ENCODE measurements at regions not wholly inside any gene's neighbourhood (a gene's known extent, or its start where the extent isn't known, plus 50 kb on each side); places are given as distances from the start of the nearest gene placed in this dataset.

DNA sequence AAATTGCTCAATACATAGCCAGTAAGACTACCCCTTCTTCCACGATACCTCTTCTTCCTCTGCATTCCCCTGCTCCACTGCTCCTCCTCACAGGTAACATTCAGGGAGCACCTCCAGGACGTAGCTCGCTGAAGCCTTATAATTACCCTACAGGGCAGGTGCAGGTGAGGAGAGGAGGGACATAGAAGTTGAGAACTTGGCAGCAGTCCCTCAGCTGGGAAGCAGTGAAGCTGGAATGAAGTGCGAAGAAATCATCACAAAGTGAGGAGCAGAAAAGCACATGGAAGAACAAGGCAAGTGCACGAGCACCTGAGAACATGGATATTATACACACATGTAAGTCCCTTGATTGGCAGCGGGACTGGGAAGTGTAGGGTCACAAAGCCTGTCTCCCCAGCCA is 118.2 kb downstream of the HSD17B3 start:
- DNase-seq (ENCODE audit: low spot score) = no peak

DNA sequence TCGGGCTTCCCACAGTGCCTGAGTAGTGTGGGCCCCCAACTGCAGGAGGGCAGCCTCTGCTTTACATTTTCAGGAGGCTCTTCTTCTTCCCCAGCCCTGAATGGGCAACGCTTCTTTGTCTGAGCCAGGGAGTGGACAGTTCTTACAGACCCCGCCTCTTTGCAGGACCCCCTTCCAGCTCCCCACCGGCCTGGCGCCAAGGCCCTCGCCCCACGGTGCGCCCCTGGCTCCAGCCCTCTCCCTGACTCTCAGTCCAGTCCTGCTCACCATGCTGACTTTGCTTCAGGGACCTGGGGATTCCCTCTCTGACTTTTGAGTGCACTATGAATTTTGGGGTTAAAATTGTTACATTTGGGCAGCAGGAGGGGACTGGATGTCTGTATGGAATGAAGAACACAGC is 123.8 kb downstream of the HSD17B3 start:
- no peak for DNase-seq (ENCODE audit: low spot score)

DNA sequence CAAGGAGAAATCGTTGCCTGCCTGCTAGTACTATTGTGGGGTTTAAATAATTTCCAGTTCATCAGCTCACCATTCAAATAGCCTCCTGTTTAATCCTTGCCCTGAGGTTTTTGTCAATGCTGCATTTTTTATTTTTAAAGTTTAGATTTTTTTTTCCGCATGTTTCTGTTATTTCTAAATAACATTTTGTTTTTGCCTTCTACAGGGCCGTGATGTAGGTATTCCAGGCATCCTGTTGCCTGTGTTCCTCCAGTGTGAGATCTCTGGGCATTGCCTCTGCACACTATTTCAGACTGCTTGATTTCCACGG is 124.3 kb downstream of the HSD17B3 start:
- no peak for DNase-seq (ENCODE audit: low spot score)

DNA sequence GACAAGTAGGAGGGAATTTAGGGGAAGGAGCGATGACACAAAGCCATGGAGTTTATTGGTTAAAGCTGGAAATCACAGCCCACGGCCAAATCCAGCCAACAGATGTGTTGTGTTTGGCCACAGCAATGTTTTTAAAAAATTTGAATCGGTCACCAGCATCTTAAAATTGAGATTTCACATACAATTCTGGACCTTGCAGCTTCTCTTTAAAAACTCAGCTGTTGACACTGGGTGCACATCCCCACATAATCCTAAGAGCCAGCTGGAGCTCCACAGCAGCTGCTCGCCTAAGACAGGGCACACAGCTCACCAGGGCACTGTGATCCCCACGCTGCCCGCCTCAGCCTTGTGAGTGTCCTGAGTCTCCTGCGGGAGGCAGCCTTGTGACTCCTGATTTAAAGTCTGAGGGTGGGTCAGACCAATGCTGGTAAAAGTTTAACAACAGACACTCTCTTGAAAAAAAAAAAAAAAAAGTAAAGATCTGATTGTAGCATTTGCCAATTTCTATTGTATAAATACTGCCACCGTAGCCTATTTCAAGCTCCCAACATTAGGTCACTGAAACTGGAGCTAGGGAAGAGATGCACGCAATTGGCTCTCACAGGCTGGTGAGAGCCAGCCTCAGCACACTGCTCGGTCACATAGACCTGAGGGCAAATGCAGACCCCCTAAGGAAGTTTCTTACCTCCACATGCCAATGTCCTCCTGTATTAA is 124.8 kb downstream of the HSD17B3 start:
- DNase-seq (ENCODE audit: low spot score) = no peak

DNA sequence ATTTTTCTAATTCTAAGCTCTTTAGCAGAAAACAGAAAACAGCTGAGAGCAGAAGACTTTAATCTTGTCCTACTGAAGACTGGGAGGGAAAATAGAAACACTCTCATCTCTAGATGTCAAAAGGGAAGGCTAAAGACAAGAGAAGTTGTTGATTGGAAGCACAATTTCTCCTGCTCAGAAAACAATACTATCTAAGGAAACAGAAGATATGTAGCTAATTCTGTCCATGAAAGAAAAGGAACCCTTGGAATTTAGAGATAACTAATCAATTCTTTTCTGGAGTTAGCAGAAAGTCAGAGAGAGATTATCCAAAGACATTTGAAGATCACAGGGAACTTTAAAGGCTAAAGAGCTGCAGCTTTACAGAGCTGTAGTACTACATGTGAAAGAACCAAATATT is 126.2 kb downstream of the HSD17B3 start:
- DNase-seq (ENCODE audit: low spot score) = no peak

DNA sequence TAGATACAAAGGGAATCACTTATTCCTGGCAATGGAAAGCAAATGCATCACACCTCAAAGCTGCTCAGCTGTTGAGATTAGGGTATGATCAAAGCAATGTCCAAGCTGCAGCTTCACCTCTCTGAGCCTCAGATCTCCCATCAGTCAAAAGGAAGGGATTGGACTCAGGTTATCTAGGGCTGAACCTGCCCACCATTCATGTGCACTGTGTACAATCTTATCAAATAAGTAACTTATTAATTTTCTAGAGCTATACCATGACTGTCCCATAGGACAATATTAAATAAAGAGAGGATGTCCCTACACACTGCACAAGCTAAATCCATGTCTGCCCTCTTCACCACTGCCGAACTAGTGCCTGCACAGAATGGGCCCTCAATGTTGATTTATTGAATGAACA is 127.0 kb downstream of the HSD17B3 start:
- peak; percentile 0 for DNase-seq (ENCODE audit: low spot score)

DNA sequence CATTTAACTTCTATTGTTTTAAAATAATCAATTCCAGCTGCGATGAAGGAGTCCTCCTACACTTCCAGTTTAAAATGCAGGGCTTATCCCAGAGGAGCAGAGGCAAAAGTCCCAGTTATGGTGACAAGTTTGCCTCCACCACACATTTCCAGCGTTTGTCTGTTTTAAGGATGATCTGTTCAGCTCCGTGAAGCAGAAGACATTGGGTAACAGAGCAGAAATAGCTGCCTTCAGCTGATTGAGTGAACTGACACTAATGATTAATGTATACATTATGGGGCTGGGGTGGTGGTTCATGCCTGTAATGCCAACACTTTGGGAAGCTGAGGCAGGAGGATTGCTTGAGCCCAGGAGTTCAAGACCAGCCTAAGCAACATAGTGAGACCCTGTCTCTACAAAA is 127.6 kb downstream of the HSD17B3 start:
- no peak for DNase-seq (ENCODE audit: low spot score)

DNA sequence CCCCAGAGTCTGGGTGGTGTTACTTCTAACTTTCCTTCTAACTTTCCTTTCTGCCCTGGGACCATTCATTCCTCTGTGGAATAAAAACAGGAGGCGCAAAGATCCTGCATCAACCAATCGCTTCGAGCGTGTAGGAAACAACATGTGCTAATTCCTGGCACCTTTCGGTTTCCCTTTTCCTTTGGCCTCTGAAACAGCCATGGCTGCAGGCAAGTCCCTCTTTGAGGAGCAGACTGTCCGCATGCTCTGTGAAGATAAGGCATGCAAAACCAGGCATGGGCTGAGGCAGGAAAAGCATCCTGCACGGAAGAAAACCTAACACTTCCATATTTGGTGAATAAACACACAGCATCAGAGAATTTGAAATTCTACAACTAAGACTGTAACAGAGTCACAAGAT is 128.3 kb downstream of the HSD17B3 start:
- DNase-seq (ENCODE audit: low spot score) = peak; percentile 5

DNA sequence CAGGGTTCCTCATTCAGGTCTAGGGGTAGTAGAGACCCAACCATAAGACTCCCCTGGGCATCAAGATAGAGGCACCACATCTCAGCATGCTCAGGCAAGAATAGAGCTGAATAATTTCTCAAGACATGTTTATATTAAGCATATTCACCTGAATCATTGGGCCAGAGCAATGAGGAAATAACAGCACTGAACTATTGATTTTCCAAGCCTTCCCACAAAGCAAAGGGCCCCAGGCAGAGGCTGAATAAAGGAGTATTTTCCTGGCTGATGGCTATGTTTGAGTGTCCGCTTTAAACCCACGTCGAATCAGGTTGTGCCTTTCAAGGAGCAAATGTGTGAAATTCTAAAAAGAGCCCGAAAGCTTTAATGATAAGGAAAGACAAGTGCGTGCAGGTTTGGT is 129.2 kb downstream of the HSD17B3 start:
- DNase-seq (ENCODE audit: low spot score) = no peak

DNA sequence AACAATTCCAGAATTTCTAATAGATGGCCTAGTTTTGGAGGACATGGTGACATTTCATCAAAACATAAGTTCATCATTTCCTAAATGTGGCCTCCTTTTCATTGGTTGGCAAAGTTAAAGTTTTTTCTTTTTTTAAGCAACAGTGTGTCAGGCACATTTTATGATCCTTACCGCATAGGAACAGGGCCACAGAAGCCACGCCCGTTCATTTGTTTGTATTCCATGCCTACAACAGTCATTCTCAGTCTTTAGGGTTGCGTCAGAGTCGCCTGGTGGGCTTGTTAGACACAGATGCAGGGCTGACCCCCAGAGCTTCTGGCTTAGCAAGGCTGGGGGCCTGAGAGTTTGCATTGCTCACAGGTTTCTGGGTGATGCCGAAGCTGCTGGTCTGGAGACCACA is 130.2 kb downstream of the HSD17B3 start:
- no peak for DNase-seq (ENCODE audit: low spot score)

DNA sequence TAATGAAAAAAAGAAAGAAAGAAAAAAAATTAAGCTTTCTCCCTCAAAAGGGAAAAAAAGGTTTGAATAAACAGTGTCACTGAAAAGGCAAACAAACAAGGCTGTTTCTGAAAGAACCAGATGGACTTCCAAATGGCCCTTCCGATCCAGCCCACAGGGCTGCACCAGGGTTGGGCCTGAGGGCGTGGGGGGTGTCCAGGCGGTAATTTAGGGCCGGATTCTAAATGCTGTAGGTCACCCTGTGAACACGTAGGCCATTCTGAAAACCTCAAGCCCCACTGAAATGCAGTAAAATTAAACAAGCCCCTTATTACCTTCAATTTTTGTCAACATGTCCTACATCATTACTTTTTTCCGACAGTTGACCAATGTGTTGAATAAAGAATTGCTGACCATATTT is 132.1 kb downstream of the HSD17B3 start:
- no peak for DNase-seq (ENCODE audit: low spot score)

DNA sequence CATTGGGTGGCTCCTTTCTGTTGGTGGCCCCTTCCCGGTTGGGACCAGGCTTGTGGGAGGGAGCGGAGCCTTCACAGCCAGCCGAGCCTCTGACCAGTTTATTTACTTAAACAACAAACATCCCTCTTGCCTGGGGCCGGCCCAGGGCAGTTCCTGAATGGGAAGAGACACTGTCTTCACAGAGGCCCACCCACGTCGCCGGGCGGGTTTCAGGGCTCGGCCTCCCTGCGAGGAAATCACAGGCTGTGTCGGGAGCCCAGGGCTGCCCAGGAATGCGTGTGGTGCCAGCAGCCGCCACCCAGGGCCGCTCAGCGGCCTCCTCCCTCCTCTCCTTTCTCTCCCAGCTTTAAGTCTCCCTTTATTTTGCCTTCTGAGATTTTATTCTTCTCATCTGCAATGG is 132.5 kb downstream of the HSD17B3 start:
- no peak for DNase-seq (ENCODE audit: low spot score)

DNA sequence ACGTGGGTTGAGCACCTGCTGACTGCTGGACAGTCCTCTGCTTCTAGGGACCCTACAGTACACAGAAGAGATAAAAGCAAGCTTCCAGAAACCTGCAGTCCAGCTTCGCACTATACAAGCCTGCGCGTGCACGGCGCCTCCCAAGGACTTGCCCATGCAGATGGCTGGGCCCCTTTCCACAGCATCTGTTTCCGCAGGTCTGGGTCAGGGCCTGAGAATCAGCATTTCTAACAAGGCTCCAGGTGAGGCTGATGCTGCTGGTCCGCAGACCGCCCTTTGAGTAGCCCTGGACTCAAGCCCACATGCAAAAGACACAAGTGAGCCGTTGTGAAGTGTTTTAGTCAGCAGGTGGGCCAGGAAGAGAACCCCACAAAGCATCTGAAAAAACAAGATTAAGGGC is 133.1 kb downstream of the HSD17B3 start:
- DNase-seq (ENCODE audit: low spot score) = no peak

DNA sequence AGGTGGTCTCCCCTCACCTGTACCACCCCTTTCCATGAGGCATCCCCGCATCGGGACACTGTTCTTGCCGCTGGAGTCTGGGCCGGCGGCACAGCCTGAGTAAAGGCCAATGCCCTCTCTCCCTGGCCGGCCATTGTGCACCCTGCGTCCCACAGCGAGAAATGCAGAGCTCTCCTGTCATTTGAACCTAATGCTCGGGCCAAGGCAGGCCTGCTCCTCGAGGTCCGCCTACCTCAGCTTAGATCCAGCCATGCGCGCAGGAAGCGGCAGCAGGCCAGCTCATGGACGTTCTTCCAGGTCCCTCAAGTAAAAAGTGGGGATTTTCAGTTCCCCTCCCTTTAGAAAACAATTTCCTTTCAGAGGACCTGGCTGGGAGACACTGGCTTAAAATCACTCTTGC is 135.0 kb downstream of the HSD17B3 start:
- DNase-seq (ENCODE audit: low spot score) = no peak

DNA sequence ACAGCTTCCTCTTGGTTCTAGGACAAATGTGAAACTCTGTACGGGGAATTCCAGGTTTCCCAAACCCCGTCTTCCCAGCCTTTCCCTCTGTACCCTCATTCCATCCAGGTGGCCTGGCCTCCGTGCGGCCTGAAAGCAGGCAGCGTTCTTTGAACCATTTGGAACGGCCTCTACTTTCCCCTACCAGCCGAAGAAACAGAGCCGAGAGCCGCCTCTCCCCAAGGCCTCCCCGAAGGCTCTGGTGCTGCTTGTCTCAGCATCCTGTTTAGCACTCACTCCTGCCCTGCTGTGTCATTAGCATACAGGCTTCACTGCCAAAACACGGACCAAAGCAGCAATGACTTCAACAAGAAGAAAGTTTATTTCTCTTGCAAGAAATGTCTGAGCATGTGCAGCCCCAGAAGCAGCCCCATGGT is 137.7 kb downstream of the HSD17B3 start:
- DNase-seq (ENCODE audit: low spot score) = peak; percentile 68

DNA sequence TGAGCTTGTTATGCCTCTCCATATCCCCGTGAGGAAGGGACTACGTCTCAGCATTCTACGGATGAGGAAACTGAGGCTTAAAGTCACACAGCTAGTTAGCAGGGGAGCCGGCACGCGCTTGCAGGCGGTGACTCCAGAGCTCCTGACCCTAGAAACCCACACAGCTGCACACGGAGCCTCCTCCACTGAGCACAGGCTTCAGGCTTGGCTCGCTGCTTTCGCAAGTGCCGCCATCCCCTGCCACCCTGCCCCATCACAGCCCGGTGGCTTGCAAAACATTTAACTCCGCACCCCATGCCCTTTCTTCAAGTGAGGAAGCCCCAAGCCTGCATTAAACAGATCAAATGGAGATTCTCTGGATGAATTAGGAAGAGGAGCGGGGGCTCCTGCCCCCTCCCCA is 138.3 kb downstream of the HSD17B3 start:
- DNase-seq (ENCODE audit: low spot score) = peak; percentile 57

DNA sequence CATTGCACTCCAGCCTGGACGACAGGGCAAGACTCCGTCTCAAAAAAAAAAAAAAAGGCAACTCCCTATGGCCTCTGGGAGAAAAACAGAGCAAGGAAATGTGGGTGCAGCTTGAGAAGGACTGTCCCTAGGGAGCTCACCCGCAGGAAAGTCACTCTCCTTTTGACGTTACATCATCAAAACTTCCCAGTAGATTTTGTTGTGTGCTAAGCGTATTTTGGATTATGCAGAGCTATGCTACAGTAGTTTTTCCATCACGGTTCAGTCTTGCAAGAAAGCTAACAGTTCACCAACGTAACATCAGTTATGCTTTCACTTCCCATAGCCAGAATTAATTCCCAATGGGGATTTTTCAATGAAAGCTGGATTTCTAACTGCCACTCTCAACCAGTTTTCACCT is 138.8 kb downstream of the HSD17B3 start:
- DNase-seq (ENCODE audit: low spot score) = no peak

DNA sequence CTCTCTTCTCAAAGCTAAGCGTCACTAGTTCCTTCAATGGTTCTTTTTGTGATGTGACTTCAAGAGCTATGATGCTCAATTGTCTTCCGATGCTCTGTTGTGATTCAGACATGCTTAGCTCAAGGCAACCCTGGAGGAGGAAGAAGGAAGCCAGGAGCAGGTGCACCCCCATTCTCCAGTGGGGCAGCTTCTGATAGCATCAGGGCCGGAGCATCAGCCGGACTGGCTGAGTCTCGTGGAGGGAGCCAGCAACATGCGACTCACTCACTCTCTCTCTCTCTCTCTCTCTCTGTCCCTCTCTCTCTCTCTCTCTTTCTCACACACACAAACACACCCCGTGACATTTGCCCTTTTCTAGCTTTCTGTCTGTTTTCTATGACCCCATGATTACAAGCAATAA is 140.2 kb downstream of the HSD17B3 start:
- DNase-seq (ENCODE audit: low spot score) = peak; percentile 80

DNA sequence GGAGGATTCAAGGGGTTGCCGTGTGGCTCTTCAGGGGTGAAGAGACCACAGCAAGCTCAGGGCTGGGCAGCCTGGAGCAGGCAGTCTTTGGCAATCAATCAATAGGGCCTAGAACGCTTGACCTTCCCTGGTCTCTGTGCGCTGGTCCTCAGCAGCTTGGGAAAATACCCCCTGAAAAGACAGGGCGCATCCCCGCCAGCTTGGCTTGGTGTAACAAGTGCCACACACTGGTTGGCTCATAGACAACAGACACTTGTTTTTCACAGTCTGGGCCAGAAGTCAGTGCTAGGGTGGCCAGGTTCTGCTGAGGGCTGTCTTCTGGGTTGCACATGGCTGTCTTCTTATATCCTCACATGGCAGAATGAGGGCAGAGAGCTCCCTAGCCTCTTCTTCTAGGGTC is 141.1 kb downstream of the HSD17B3 start:
- DNase-seq (ENCODE audit: low spot score) = peak; percentile 71

DNA sequence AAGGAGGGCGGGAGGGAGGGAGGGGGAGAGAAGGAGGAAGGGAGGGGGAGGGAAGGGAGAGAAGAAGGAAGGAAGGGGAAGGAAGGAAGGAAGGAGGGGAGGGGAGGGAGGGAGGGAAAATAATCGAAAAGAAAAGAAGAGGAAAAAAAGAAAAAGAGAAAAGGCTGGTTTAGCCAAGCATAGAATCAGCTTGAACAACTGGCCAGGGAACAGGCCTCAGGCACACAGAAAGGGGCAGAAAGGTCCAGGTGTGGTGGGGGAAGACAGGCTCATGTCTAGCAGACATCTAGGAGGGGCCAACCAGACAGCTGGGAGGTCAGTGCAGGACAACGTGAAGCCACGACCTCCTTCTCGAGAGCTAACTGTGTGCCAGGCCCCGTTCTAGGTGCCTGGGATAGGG is 141.8 kb downstream of the HSD17B3 start:
- no peak for DNase-seq (ENCODE audit: low spot score)

DNA sequence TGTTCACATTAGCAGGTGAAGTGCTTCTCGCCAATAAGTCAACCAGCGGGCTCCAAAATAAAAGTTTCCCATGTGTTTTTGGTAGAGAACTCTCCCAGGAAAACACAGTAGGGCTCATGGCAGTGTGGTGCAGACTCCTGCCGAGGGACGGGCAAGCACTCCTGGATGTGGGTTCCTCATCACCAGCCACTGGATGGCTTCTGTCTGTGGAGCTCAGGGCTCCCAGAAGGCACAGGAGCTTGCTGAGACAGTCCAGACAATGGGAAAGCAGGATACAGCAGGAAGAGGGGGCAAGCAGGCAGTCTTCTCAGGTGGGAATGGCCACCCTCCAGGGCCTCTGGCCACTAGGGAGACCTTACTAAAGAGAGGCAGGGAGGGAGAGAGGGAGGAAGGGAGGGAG is 142.4 kb downstream of the HSD17B3 start:
- no peak for DNase-seq (ENCODE audit: low spot score)

DNA sequence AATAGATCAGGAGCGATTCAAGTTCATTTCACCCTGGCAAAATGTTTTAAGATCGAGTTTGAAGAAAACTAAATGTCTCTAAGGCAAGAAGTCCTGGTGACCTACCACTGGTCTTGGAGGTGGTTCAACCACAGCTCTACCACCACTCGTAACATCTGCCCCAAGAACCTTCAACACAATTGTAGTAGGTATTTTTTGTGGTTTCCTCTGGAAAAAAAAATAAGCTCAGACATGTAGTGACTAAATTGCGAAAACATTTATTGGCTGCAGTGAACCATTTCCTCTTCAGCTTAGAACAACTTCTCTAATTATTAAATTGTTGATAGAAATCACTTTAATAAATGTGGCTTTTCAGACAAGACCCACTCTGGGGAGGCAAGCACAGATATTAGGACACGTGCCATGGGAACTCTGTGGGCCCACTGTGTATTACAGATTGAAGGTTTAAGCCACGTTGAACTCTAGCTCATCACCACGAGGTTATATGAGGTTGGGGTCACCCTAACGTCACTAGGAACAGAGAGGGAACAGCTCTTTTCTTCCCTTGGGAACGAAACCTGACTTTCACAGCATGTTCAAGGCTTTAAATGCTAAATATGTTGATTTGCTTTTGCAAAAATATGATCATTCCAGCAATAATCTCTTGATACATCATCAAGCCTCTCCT is 142.9 kb downstream of the HSD17B3 start:
- no peak for DNase-seq (ENCODE audit: low spot score)

DNA sequence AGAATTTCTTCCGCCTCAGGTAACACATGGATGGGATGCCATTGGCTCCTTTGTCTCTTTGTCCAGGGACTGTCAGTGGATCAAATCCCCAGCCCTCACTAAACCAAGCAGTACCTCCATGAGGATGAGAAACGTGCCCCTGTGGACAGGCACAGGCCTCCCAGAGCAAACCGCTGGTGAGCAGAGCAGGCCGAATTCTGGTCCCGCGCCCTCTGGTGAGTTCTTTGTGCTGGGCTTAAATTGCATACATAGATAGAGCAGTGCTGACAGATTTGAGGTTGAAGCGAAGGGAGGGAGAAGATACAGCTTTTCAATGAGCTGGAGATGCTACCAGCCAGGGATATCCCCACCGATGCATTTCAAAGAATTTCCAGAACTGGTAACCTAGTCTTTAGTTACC is 143.8 kb downstream of the HSD17B3 start:
- DNase-seq (ENCODE audit: low spot score) = no peak

DNA sequence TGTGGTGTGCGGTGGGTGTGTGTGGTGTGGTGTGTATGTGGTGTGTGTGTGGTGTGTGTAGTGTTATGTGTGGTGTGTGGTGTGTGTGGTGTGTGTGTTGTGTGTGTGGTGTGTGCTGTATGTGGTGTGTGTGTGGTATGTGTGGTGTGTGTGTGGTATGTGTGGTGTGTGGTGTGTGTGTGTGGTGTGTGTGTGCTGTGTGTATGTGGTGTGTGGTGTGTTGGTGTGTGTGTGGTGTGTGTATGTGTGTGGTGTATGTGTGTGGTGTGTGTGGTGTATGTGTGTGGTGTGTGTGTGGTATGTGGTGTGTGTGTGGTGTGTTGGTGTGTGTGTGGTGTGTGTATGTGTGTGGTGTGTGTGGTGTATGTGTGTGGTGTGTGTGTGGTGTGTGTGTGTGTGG is 144.3 kb downstream of the HSD17B3 start:
- no peak for DNase-seq (ENCODE audit: low spot score)
